ENCODE measurements at regions not wholly inside any gene's neighbourhood (a gene's known extent, or its start where the extent isn't known, plus 50 kb on each side); places are given as distances from the start of the nearest gene placed in this dataset.

DNA sequence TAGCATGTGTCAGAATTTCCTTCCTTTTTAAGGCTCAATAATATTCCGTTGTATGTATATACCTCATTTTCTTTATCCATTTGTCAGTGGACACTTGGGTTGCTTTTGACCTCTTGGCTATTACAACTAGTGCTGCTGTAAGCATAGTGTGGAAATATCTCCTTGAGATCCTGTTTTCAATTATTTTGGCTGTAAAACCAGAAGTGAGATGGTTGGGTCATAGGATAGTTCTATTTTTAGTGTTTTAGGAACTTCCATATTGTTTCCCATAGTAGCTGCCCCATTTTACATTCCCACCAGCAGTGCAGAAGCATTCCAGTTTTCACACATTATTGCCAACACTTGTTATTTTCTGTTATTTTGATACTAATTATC, 70.4 kb upstream of the C15orf39 start:
- TF ChIP-seq POLR2A (IDR thresholded peaks at IDR 0.05; ENCODE audit: low read depth, low read length) (no peak), JUN (IDR thresholded peaks at IDR 0.05; ENCODE audit: borderline replicate concordance, insufficient read depth, insufficient read length, low read depth) (no peak)
- TF ChIP-seq, protein P1, sequence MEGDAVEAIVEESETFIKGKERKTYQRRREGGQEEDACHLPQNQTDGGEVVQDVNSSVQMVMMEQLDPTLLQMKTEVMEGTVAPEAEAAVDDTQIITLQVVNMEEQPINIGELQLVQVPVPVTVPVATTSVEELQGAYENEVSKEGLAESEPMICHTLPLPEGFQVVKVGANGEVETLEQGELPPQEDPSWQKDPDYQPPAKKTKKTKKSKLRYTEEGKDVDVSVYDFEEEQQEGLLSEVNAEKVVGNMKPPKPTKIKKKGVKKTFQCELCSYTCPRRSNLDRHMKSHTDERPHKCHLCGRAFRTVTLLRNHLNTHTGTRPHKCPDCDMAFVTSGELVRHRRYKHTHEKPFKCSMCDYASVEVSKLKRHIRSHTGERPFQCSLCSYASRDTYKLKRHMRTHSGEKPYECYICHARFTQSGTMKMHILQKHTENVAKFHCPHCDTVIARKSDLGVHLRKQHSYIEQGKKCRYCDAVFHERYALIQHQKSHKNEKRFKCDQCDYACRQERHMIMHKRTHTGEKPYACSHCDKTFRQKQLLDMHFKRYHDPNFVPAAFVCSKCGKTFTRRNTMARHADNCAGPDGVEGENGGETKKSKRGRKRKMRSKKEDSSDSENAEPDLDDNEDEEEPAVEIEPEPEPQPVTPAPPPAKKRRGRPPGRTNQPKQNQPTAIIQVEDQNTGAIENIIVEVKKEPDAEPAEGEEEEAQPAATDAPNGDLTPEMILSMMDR (IDR thresholded peaks at IDR 0.05; ENCODE audit: extremely low read depth in 1 of 2, insufficient read depth in 1 of 2, low read depth in 1 of 2, low read length in 2 of 2) = no peak
- TF ChIP-seq, protein P2, sequence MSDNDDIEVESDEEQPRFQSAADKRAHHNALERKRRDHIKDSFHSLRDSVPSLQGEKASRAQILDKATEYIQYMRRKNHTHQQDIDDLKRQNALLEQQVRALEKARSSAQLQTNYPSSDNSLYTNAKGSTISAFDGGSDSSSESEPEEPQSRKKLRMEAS (IDR thresholded peaks at IDR 0.05; ENCODE audit: insufficient read depth, insufficient read length) = no peak

Measured in endothelial cell of umbilical vein (primary cell).